Heart left ventricle (tissue), 13 donors: ENCODE measurements at regions not wholly inside any gene's neighbourhood (a gene's known extent, or its start where the extent isn't known, plus 50 kb on each side); places are given as distances from the start of the nearest gene placed in this dataset.

Source experiments
- POLR2A ChIP-seq, 2 donors: fragments of 450-650 bp; IDR thresholded peaks; one replicate each; pipeline ENCODE4 v1.6.1; 2017; ENCODE audit warnings: antibody characterized with exemption in 2 of 2, mild to moderate bottlenecking in 2 of 2, moderate library complexity in 2 of 2
- TF ChIP-seq, protein P1 (sequence below), 12 donors: fragments of 200-600 bp; sonication (generic) in 4 of 12; IDR thresholded peaks; one replicate each; pipeline versions ENCODE4 v1.5.0 to v1.8.0; 2018 to 2022; ENCODE audit warnings: antibody characterized with exemption in 12 of 12, mild to moderate bottlenecking in 5 of 12
- donor health status: ischemic (EF 13 %, LVEDD 7.1; RV severe dilation, severe dysfunction).
- donor health status: DM: no; HTN: yes; CAD: no.
- donor health status: DM: no; HTN: no; CAD: no.
- donor health status: ischemic (EF 25% LVEDD 6.9; RV normal size, moderate dysfunction).
- donor health status: ischemic (EF 25% LVEDD 5.7; RV mildly dilated, moderate dysfunction).
- donor health status: ischemic (EF 35%, LVEDD 5.7; RV mildly dilated, moderate dysfunction).
- donor health status: nonischemic (EF 11% LVEDD 7.7; RV severe dilation, severe dysfunction).
- donor health status: DM: yes; HTN: yes; CAD: no.
- donor health status: PGD.
- donor health status: ischemic (EF 29% LVEDD 5.4; RV normal size, mild dysfunction).
- donor health status: nonischemic (EF 23%, LVEDD 6.1; RV moderate dilation, normal function).

- TF ChIP-seq, protein P1, sequence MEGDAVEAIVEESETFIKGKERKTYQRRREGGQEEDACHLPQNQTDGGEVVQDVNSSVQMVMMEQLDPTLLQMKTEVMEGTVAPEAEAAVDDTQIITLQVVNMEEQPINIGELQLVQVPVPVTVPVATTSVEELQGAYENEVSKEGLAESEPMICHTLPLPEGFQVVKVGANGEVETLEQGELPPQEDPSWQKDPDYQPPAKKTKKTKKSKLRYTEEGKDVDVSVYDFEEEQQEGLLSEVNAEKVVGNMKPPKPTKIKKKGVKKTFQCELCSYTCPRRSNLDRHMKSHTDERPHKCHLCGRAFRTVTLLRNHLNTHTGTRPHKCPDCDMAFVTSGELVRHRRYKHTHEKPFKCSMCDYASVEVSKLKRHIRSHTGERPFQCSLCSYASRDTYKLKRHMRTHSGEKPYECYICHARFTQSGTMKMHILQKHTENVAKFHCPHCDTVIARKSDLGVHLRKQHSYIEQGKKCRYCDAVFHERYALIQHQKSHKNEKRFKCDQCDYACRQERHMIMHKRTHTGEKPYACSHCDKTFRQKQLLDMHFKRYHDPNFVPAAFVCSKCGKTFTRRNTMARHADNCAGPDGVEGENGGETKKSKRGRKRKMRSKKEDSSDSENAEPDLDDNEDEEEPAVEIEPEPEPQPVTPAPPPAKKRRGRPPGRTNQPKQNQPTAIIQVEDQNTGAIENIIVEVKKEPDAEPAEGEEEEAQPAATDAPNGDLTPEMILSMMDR (IDR thresholded peaks at IDR 0.05): no peak
- no peak for TF ChIP-seq POLR2A (IDR thresholded peaks at IDR 0.05)
Measured at GRCh38 chr17:13734880-13735279, 133.2 kb upstream of the HS3ST3A1 start.
